ENCODE measurements at regions not wholly inside any gene's neighbourhood (a gene's known extent, or its start where the extent isn't known, plus 50 kb on each side); places are given as distances from the start of the nearest gene placed in this dataset.
"Not testable (repeated sequence)": the region's sequence is repeated elsewhere in the genome, so short reads cannot be mapped to it uniquely, and the experiment has no call there.

DNA sequence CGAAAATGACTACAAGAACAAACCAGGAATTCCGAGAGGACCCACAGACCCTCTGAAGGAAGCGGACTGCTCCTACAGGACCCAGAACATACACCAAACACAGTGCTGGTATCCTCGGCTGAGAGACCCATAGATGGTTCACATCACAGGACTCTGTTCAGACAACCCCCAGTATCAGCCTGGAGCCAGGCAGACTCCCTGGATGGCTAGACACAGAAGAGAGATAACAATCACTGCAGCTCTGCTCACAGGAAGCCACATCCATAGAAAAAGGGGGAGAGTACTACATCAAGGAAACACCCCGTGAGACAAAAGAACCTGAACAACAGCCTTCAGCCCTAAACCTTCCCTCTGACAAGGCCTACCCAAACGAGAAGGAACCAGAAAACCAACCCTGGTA is 434.0 kb upstream of the NR5A2 start:
- no peak for DNase-seq (ENCODE audit: low read depth)
- H3K4me3 ChIP-seq (ENCODE audit: low read depth, low read length), result no peak overlapping the region
- TF ChIP-seq CTCF (IDR thresholded peaks at IDR 0.05; ENCODE audit: low read depth, low read length, missing control alignments), result no peak
- in situ Hi-C loops (cut with HindIII; ENCODE audit: low sequenced_read_pairs), result no loop called here

DNA sequence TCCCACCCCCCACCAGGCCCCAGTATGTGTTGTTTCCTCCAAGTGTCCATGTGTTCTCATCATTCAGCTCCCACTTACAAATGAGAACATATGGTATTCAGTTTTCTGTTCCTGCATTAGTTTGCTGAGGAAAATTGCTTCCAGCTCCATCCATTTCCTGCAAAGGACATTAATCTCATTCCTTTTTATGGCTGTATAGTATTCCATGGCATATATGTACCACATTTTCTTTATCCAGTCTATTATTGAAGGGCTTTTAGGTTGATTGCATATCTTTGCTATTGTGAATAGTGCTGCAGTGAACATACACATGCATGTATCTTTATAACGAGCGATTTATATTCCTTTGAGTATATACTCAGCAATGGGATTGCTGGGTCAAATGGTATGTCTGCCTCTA is 431.1 kb upstream of the NR5A2 start:
- in situ Hi-C loops (cut with HindIII; ENCODE audit: low sequenced_read_pairs); DNase-seq (ENCODE audit: low read depth); H3K4me3 ChIP-seq (ENCODE audit: low read depth, low read length): not testable (repeated sequence)

GRCh38 chr1:199597152-199597551 is 430.4 kb upstream of the NR5A2 start:
- no peak for TF ChIP-seq CTCF (IDR thresholded peaks at IDR 0.05; ENCODE audit: low read depth, low read length, missing control alignments)
- H3K4me3 ChIP-seq (ENCODE audit: low read depth, low read length), result no peak overlapping the region
- DNase-seq (ENCODE audit: low read depth), result no peak
- in situ Hi-C loops (cut with HindIII; ENCODE audit: low sequenced_read_pairs), result no loop called here

DNA sequence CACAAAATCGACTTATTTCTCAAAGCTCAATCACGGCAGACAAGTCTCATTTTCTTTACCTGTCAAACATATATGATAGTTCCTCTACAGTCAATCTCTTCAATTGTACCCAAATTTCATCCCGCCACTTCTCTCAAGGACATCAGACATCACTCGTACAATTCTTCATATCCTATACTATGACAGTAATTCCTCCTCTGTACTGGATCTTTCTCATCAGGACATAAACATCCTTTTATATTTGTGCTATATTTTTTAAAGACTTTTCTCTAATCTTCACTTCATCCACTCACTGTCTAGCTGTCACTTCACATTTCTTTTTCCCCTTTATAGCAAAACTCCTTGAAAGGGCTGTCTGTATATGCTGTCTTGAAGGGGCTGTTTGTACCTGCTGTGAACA is 419.1 kb upstream of the NR5A2 start:
- H3K4me3 ChIP-seq (ENCODE audit: low read depth, low read length), result no peak overlapping the region
- TF ChIP-seq CTCF (IDR thresholded peaks at IDR 0.05; ENCODE audit: low read depth, low read length, missing control alignments), result no peak
- no peak for DNase-seq (ENCODE audit: low read depth)
- in situ Hi-C loops (cut with HindIII; ENCODE audit: low sequenced_read_pairs), result no loop called here

GRCh38 chr1:199612976-199613774 is 414.3 kb upstream of the NR5A2 start:
- no peak overlapping the region for H3K4me3 ChIP-seq (ENCODE audit: low read depth, low read length)
- DNase-seq (ENCODE audit: low read depth), result peak; percentile 85
- no peak for TF ChIP-seq CTCF (IDR thresholded peaks at IDR 0.05; ENCODE audit: low read depth, low read length, missing control alignments)
- in situ Hi-C loops (cut with HindIII; ENCODE audit: low sequenced_read_pairs), result no loop called here

DNA sequence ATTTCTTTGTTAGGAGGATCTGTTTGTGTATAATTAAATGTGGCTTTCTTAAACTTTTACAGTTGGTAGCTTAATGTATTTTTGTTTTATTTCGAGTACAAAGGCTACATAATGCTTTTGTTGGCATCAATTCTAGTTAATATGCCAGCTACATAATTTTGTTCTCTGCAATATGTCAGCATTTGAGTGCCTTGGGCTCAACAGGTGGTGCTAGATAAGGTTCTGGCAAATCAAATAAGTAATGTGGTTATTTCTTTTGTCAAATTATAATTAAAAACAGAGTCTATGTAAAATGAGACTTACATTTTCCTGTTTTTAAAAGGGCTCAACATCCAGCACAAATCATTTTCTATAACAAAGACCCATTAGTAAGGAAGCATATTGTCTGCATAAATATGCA is 410.6 kb upstream of the NR5A2 start:
- H3K4me3 ChIP-seq (ENCODE audit: low read depth, low read length), result no peak overlapping the region
- DNase-seq (ENCODE audit: low read depth), result peak; percentile 45
- in situ Hi-C loops (cut with HindIII; ENCODE audit: low sequenced_read_pairs), result no loop called here
- TF ChIP-seq CTCF (IDR thresholded peaks at IDR 0.05; ENCODE audit: low read depth, low read length, missing control alignments), result no peak

- in situ Hi-C loops (cut with HindIII; ENCODE audit: low sequenced_read_pairs), result no loop called here
- no peak overlapping the region for H3K4me3 ChIP-seq (ENCODE audit: low read depth, low read length)
- no peak for TF ChIP-seq CTCF (IDR thresholded peaks at IDR 0.05; ENCODE audit: low read depth, low read length, missing control alignments)
- DNase-seq (ENCODE audit: low read depth), result no peak
Measured at GRCh38 chr1:199619223-199619622, 408.3 kb upstream of the NR5A2 start.

GRCh38 chr1:199626228-199626627 is 401.3 kb upstream of the NR5A2 start:
- in situ Hi-C loops (cut with HindIII; ENCODE audit: low sequenced_read_pairs); DNase-seq (ENCODE audit: low read depth); H3K4me3 ChIP-seq (ENCODE audit: low read depth, low read length): not testable (repeated sequence)
